Tibial artery (tissue), 4 donors: ENCODE measurements at regions not wholly inside any gene's neighbourhood (a gene's known extent, or its start where the extent isn't known, plus 50 kb on each side); places are given as distances from the start of the nearest gene placed in this dataset.

Experiments
- DNase-seq, 2 donors: peaks; one replicate each; pipeline ENCODE4 v3.0.0-alpha.2; 2019
- H3K27ac ChIP-seq, 2 donors: fragments of 200-600 bp; sonication (generic) in 1 of 2; 1 replicate in 1 of 2; 2 replicates in 1 of 2; pipeline ENCODE4 v1.5.1; 2018 to 2019; ENCODE audit warnings: mild to moderate bottlenecking in 1 of 2
- H3K27me3 ChIP-seq, 2 donors: fragments of 200-600 bp; sonication (generic) in 1 of 2; one replicate each; pipeline versions ENCODE4 v1.5.1 to v1.6.0; 2016 to 2019
- H3K36me3 ChIP-seq, 3 donors: fragments of 200-600 bp; sonication (generic) in 2 of 3; one replicate each; pipeline ENCODE4 v1.5.1; 2016 to 2019; ENCODE audit warnings: mild to moderate bottlenecking in 2 of 3
- H3K4me1 ChIP-seq, 4 donors: fragments of 200-600 bp; sonication (generic) in 2 of 4; 1 replicate in 3 of 4; 2 replicates in 1 of 4; pipeline ENCODE4 v1.5.1; 2016 to 2019
- H3K4me3 ChIP-seq, 2 donors: fragments of 200-600 bp; sonication (generic) in 1 of 2; 1 replicate in 1 of 2; 2 replicates in 1 of 2; pipeline ENCODE4 v1.5.1; 2018 to 2019; ENCODE audit warnings: mild to moderate bottlenecking in 2 of 2
- H3K9me3 ChIP-seq, 3 donors: fragments of 200-600 bp; sonication (generic) in 1 of 3; one replicate each; pipeline ENCODE4 v1.5.1; 2016 to 2019
- CTCF ChIP-seq, 2 experiments: fragments of 200-600 bp in 1 of 2; fragments of 450-650 bp in 1 of 2; IDR thresholded peaks; one replicate each; pipeline ENCODE4 v1.5.1; 2017 to 2019; ENCODE audit warnings: antibody characterized with exemption in 2 of 2, mild to moderate bottlenecking in 1 of 2, moderate library complexity in 1 of 2
- intact Hi-C: fragments of 100-400 bp; cut with DNase I; formaldehyde crosslinking; loops from one replicate; pipeline ENCODE4 v1.15.0; 2023; ENCODE audit warnings: low total_unique reads

GRCh38 chr9:96086936-96087571, 211.6 kb downstream of the ERCC6L2 start:
- TF ChIP-seq CTCF (IDR thresholded peaks at IDR 0.05), result no peak
- intact Hi-C loops, result no loop called here
- Histone ChIP-seq H3K27me3 (peaks cover 0 to 3% of the 10 kb centered on the region in 2 donors), H3K36me3 (no peaks in the 10 kb centered on the region), H3K4me1 (peaks cover 0 to 6% (median 0%) of the 10 kb centered on the region in 4 donors), H3K27ac (no peak overlapping the region), H3K4me3 (no peak overlapping the region), H3K9me3 (no peaks in the 10 kb centered on the region)
- DNase-seq, result no peak

GRCh38 chr9:96085491-96086143, 210.1 kb downstream of the ERCC6L2 start:
- no peak overlapping the region for H3K27ac ChIP-seq
- no peak overlapping the region for H3K4me3 ChIP-seq
- intact Hi-C loops, result no loop called here
- H3K27me3 ChIP-seq, result peaks cover 0 to 3% of the 10 kb centered on the region in 2 donors
- H3K9me3 ChIP-seq, result no peaks in the 10 kb centered on the region
- no peak for TF ChIP-seq CTCF (IDR thresholded peaks at IDR 0.05)
- DNase-seq, result no peak
- H3K36me3 ChIP-seq, result no peaks in the 10 kb centered on the region
- peaks cover 0 to 6% (median under 1%) of the 10 kb centered on the region in 4 donors for H3K4me1 ChIP-seq

- no peak for TF ChIP-seq CTCF (IDR thresholded peaks at IDR 0.05)
- Histone ChIP-seq H3K9me3 (no peaks in the 10 kb centered on the region), H3K4me3 (no peak overlapping the region), H3K4me1 (peaks cover 0 to 10% (median 2%) of the 10 kb centered on the region in 4 donors), H3K27me3 (peaks cover 0 to 3% of the 10 kb centered on the region in 2 donors), H3K27ac (no peak overlapping the region), H3K36me3 (no peaks in the 10 kb centered on the region)
- intact Hi-C loops, result no loop called here
- DNase-seq, result no peak
These were observed 208.8 kb downstream of the ERCC6L2 start for GRCh38 chr9:96084331-96084734.

GRCh38 chr9:96082516-96083232, 207.2 kb downstream of the ERCC6L2 start:
- no peak for DNase-seq
- Histone ChIP-seq H3K27me3 (peaks cover 0 to 3% of the 10 kb centered on the region in 2 donors), H3K4me1 (peaks cover 0 to 19% (median 5%) of the 10 kb centered on the region in 4 donors), H3K4me3 (no peak overlapping the region), H3K36me3 (no peaks in the 10 kb centered on the region), H3K27ac (no peak overlapping the region), H3K9me3 (no peaks in the 10 kb centered on the region)
- TF ChIP-seq CTCF (IDR thresholded peaks at IDR 0.05), result no peak
- intact Hi-C loops, result no loop called here

GRCh38 chr9:96080364-96080763, 204.9 kb downstream of the ERCC6L2 start:
- Histone ChIP-seq H3K4me1 (peaks cover 0 to 19% (median 5%) of the 10 kb centered on the region in 4 donors), H3K27ac (no peak overlapping the region), H3K36me3 (no peaks in the 10 kb centered on the region), H3K27me3 (no peaks in the 10 kb centered on the region), H3K9me3 (no peaks in the 10 kb centered on the region), H3K4me3 (no peak overlapping the region)
- DNase-seq, result no peak
- no peak for TF ChIP-seq CTCF (IDR thresholded peaks at IDR 0.05)
- intact Hi-C loops, result no loop called here
